ENCODE measurements at regions not wholly inside any gene's neighbourhood (a gene's known extent, or its start where the extent isn't known, plus 50 kb on each side); places are given as distances from the start of the nearest gene placed in this dataset.

DNA sequence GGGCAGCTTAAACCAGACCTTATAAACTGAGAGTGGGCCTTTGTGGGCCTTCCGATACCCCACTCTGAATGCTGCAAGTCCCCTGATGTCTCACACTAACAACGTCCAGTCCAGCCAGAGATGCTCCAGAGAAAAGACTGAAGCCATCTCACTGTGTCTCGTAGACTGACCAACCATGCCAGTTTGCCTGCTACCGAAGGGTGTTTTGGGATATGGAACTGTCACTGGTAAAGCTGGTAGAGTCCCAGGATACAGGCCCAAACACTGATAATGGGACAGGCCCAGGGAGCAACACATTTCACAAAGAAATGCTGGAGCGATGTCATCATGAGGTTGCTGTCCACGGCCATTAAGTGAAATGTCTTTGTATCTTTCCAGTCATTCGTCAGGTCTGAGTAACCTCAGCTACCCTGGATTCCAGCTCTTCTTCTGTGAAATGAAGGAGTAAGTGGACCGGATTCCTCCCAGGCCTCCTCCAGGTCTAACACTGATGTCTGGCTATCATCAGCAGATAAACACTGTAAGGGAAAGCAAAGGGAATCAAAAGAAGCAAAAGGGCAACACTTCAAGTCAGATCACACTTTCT, 81.6 kb downstream of the SLC5A7 start:
- no peak for DNase-seq (ENCODE audit: low read depth)
- TF ChIP-seq CTCF (IDR thresholded peaks at IDR 0.05; ENCODE audit: low read length, missing control alignments) = no peak
- H3K4me3 ChIP-seq (replicated peaks; ENCODE audit: low read depth, low read length) = no peak overlapping the region

DNA sequence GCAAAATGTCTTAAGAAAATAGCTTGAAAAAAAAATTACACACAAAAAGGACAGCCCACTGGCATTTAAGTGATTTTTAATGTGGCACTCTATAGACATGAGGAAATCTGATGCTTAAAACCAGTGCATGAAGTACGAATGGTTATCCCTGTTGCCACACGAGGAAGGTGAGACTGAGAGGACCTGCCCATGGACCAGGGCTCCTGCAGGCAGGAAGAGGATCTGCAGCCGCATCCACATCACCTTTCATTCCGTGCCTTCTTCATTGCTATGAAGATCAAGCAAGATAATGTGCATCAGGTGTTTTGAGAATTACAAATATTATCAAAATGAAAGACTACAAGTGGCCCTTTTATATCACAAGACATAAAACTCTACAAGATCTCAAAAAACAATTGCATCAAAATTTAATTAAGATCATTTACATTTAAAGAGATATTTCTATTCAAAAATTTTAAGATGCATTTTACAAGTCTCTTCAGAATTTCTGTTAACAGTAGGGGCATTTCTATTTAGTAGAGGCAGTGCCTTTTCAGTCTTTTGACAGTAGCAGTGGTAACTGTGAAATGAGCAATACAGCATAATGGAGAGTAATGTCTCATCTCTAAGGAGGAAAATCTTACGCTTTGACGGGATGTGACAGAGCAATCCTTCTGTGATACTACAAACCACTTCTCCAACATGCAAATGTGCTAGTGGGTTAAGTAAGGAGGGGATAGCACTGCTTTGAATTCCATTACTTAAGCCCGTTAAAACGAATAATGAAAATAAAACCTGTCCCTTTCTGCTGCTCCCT, 83.4 kb downstream of the SLC5A7 start:
- no peak for DNase-seq (ENCODE audit: low read depth)
- no peak overlapping the region for H3K4me3 ChIP-seq (replicated peaks; ENCODE audit: low read depth, low read length)
- no peak for TF ChIP-seq CTCF (IDR thresholded peaks at IDR 0.05; ENCODE audit: low read length, missing control alignments)

GRCh38 chr2:108073415-108074072, 87.2 kb downstream of the SLC5A7 start:
- TF ChIP-seq CTCF (IDR thresholded peaks at IDR 0.05; ENCODE audit: low read length, missing control alignments) = no peak
- DNase-seq (ENCODE audit: low read depth) = no peak
- no peak overlapping the region for H3K4me3 ChIP-seq (replicated peaks; ENCODE audit: low read depth, low read length)

DNA sequence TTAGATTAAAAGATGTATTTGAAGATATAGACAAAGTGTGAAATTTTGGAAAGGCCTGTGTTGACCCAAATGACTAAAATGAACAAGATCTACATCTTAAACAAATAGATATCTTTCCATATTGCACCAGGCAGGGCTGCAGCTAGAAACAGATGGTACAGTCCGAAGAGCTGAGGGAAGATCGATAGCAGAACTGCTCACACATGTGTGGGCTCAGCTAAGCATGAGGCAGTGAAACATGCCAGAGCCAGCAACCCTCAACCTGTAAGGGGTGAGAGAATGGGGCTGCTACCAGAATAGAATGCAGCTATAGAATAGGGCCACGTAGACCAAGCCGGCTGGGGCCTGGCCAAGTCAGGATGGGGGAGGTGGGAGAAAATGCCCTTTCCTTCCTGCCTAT, 87.8 kb downstream of the SLC5A7 start:
- no peak overlapping the region for H3K4me3 ChIP-seq (replicated peaks; ENCODE audit: low read depth, low read length)

GRCh38 chr2:108074946-108075345, 88.6 kb downstream of the SLC5A7 start:
- H3K4me3 ChIP-seq (replicated peaks; ENCODE audit: low read depth, low read length) = no peak overlapping the region
- no peak for TF ChIP-seq CTCF (IDR thresholded peaks at IDR 0.05; ENCODE audit: low read length, missing control alignments)
- no peak for DNase-seq (ENCODE audit: low read depth)

More for the DNA sequence above, 87.8 kb downstream of the SLC5A7 start:
- no peak for DNase-seq (ENCODE audit: low read depth)
- TF ChIP-seq CTCF (IDR thresholded peaks at IDR 0.05; ENCODE audit: low read length, missing control alignments) = no peak

- TF ChIP-seq CTCF (IDR thresholded peaks at IDR 0.05; ENCODE audit: low read length, missing control alignments) = no peak
- no peak overlapping the region for H3K4me3 ChIP-seq (replicated peaks; ENCODE audit: low read depth, low read length)
- no peak for DNase-seq (ENCODE audit: low read depth)
Measured at GRCh38 chr2:108076527-108076926, 90.2 kb downstream of the SLC5A7 start.
